ENCODE measurements at regions not wholly inside any gene's neighbourhood (a gene's known extent, or its start where the extent isn't known, plus 50 kb on each side); places are given as distances from the start of the nearest gene placed in this dataset.

DNA sequence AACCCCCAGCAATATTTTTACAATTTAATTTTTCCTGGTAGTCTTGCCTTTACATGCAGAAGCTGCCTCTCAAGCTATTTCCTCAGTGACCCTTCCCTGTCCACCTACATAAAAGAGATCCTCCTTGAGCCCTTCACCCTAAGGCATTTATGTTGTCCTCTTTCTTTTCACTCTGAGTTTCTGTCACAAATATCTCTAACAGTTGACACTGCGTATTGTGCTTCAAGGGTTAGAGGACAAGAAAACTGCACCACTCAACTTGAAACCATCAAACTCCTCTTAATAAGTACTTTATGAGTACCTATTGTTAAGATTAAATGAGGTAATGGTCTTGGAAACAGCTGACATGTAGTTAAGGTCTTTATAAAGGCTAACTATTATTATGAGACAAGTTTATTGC is 557.7 kb downstream of the TRHDE start:
- TF ChIP-seq CTCF (conservative IDR thresholded peaks at IDR 0.05; ENCODE audit: low read depth, low read length): no peak
- no peak for TF ChIP-seq EZH2 (IDR thresholded peaks at IDR 0.05; ENCODE audit: borderline replicate concordance, low read depth, low read length, poor library complexity, severe bottlenecking)

Data from A673 (cell line).